Lung (tissue), 11 donors: ENCODE measurements at regions not wholly inside any gene's neighbourhood (a gene's known extent, or its start where the extent isn't known, plus 50 kb on each side); places are given as distances from the start of the nearest gene placed in this dataset.
A peak's percentile ranks its signal among the peaks of the same experiment; 100 is the strongest.

Experiments
- ATAC-seq: fragments of 200-7000 bp; cut with Tn5 transposase; one replicate; pipeline ENCODE4 v1.9.1; 2020; ENCODE audit warnings: moderate number of reproducible peaks; ENCODE audit not compliant: insufficient read depth, low FRiP score
- DNase-seq, 3 donors: peaks; one replicate each; pipeline ENCODE4 v3.0.0-alpha.2; 2013 to 2017
- H3K27ac ChIP-seq, 2 donors: one replicate each; pipeline ENCODE4 v1.5.1; 2013; ENCODE audit warnings: mild to moderate bottlenecking in 2 of 2, moderate library complexity in 2 of 2, control low read depth in 1 of 2, inconsistent platforms in 1 of 2, low read depth in 1 of 2, low read length in 1 of 2
- H3K27me3 ChIP-seq, 3 donors: one replicate each; pipeline ENCODE4 v1.5.1; 2013; ENCODE audit warnings: low read length in 2 of 3; ENCODE audit not compliant: control insufficient read depth in 3 of 3, insufficient read depth in 3 of 3
- H3K36me3 ChIP-seq, 4 donors: one replicate each; pipeline ENCODE4 v1.5.1; 2013; ENCODE audit warnings: low read length in 4 of 4, mild to moderate bottlenecking in 1 of 4, moderate library complexity in 1 of 4; ENCODE audit not compliant: control insufficient read depth in 4 of 4, insufficient read depth in 4 of 4
- H3K4me1 ChIP-seq, 5 donors: one replicate each; pipeline ENCODE4 v1.5.1; 2013; ENCODE audit warnings: low read length in 5 of 5, mild to moderate bottlenecking in 2 of 5, moderate library complexity in 1 of 5; ENCODE audit not compliant: control insufficient read depth in 5 of 5, insufficient read depth in 5 of 5
- H3K4me3 ChIP-seq: one replicate; pipeline ENCODE4 v1.5.1; 2013; ENCODE audit warnings: mild to moderate bottlenecking, control low read depth, moderate library complexity
- H3K9ac ChIP-seq, 2 donors: one replicate each; pipeline ENCODE4 v1.5.1; 2013; ENCODE audit warnings: low read length in 2 of 2, control low read depth in 1 of 2; ENCODE audit not compliant: insufficient read depth in 1 of 2
- H3K9me3 ChIP-seq, 4 donors: one replicate each; pipeline ENCODE4 v1.5.1; 2013; ENCODE audit warnings: low read length in 3 of 4, mild to moderate bottlenecking in 1 of 4, moderate library complexity in 1 of 4; ENCODE audit not compliant: control insufficient read depth in 4 of 4, insufficient read depth in 3 of 4
- whole genome bisulfite sequencing, 2 donors: extraction: QIAGEN DNeasy Blood & Tissue Kit; methylation state at CpG; one replicate each; pipeline ENCODE4 v1.1.7; 2013; 5-methylcytosine and 5-hydroxymethylcytosine counted together
- TF ChIP-seq, protein P1 (sequence below): IDR thresholded peaks from 2 replicates; pipeline ENCODE4 v1.5.1; 2012; ENCODE audit warnings: mild to moderate bottlenecking; ENCODE audit errors: control extremely low read depth, extremely low read depth
- donor health status: control.
- donor health status: control.
- donor health status: Bipolar disorder and iron deficiency.
- donor health status: healthy.
- donor health status: DM: yes; HTN: yes; CAD: no.

DNA sequence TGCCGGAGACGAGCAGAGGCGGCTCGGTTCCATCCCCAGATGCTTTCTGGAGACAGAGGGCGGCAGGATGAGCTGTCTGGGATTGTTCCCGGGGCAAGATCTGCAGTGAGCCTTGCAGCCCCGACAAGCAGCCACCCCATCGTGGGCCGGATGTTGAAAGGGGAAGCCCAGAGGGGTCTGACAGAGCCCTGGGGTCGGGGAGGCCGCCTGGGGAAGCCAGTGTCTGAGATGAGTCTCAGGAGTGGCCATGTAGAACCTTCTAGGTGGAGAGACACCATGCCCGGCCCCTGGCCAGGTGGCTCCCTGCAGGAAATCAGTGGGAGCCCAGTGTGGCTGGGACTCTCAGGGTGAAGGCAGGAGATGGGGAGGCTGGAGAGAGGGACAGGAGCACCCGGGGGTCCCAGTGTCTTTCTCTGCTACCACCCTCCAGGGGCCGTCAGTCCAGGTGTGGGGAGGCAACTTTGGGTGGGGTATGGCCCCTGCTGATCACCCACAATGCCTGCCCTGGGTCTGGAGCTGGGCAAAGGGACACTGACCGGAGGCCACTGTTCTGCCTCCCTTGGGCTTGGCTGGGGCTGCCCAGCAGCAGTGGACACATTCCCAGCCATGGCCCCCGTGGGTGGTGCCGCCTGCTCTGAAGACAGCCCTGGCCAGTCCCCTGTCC is 128.3 kb upstream of the HS6ST1 start:
- DNase-seq: peak in 1 of 3 donors; percentile 30
- WGBS, 2 donors: 60 to 66% methylated on average over 17 of the region's 17 CpGs

DNA sequence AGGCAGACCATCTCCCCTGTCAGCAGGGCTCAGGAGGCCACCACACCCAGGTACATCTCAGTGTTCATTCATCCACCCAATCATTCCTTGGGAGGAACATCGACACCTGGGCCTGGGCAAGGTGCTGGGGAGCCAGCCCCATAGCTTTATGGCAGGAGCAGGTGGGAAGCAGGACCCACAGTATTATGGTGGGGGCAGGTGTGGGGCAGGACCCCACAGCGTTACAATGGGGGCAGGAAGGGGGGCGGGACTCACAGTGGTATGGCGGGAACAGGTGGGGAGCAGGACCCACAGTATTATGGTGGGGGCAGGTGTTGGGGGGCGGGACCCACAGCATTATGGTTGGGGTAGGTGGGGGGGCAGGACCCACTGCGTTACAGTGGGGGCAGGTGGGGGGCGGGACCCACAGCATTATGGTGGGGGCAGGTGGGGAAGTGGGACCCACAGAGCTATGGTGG is 128.9 kb upstream of the HS6ST1 start:
- Histone ChIP-seq H3K27ac (no peak overlapping the region), H3K4me1 (peaks cover 0 to 62% (median 6%) of the 10 kb centered on the region in 5 donors), H3K36me3 (no peaks in the 10 kb centered on the region), H3K27me3 (no peaks in the 10 kb centered on the region), H3K4me3 (no peak overlapping the region), H3K9me3 (no peaks in the 10 kb centered on the region), H3K9ac (no peak overlapping the region)
- no peak for ATAC-seq
- TF ChIP-seq, protein P1, sequence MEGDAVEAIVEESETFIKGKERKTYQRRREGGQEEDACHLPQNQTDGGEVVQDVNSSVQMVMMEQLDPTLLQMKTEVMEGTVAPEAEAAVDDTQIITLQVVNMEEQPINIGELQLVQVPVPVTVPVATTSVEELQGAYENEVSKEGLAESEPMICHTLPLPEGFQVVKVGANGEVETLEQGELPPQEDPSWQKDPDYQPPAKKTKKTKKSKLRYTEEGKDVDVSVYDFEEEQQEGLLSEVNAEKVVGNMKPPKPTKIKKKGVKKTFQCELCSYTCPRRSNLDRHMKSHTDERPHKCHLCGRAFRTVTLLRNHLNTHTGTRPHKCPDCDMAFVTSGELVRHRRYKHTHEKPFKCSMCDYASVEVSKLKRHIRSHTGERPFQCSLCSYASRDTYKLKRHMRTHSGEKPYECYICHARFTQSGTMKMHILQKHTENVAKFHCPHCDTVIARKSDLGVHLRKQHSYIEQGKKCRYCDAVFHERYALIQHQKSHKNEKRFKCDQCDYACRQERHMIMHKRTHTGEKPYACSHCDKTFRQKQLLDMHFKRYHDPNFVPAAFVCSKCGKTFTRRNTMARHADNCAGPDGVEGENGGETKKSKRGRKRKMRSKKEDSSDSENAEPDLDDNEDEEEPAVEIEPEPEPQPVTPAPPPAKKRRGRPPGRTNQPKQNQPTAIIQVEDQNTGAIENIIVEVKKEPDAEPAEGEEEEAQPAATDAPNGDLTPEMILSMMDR: no peak
- 90 to 91% methylated on average over 7 of the region's 7 CpGs for WGBS, 2 donors
- peak in 1 of 3 donors; percentile 5 for DNase-seq

More for the DNA sequence above, 128.3 kb upstream of the HS6ST1 start:
- TF ChIP-seq, protein P1: no peak
- no peak for ATAC-seq
- no peaks in the 10 kb centered on the region for H3K27me3 ChIP-seq
- H3K9ac ChIP-seq: no peak overlapping the region
- no peak overlapping the region for H3K27ac ChIP-seq
- no peaks in the 10 kb centered on the region for H3K9me3 ChIP-seq
- no peaks in the 10 kb centered on the region for H3K36me3 ChIP-seq
- H3K4me1 ChIP-seq: peaks cover 0 to 68% (median 8%) of the 10 kb centered on the region in 5 donors
- no peak overlapping the region for H3K4me3 ChIP-seq

DNA sequence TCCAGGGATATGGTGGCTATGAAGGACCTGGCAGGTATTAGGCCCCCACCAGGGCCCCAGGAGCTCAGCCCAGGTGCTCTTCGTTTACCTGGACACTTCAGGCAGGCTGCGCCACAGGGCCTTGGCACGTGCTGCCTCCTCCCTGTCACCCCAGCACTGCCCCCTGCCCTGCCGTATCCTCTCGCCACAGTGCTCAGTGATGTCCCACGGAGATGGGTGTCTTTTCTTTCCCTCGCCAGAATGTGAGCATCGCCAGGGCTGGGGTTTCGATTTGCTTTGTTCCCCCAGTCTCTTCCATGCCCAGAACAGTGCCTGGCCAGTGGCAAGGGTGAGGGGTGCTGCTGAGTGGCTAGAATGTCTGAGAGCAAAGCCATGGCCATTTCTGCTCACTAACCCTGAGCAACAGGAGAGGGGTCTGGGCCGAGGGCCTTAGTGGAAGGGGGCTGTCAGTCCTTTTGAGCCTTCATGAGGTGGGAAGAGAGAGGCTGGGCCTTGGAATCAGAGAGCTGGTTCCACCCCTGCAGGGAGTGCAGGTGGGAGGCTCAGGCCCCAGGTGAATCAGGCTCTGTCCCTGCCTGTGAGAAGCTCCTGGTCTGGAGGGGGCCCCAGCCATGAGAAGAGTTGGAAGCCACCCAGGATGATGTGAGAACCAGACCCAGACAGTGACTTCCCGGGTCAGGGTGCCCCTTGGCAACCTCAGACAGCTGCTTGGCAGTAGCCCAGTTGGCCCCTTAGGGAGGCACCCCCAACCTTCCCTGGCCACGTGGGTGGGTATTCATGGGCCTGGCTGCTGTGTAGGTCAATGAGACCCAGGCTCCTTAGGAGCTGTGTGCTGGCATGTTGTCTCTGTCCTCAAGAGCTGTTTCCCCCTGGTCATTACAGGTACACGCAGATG is 129.9 kb upstream of the HS6ST1 start:
- TF ChIP-seq, protein P1: no peak
- Histone ChIP-seq H3K36me3 (no peaks in the 10 kb centered on the region), H3K27ac (no peak overlapping the region), H3K27me3 (no peaks in the 10 kb centered on the region), H3K4me3 (no peak overlapping the region), H3K9ac (no peak overlapping the region), H3K4me1 (peaks cover 0 to 53% (median 6%) of the 10 kb centered on the region in 5 donors), H3K9me3 (no peaks in the 10 kb centered on the region)
- no peak for ATAC-seq
- WGBS, 2 donors: 90 to 92% methylated on average over 13 of the region's 13 CpGs
- DNase-seq: peak in 1 of 3 donors; percentile 12
